ENCODE measurements at regions not wholly inside any gene's neighbourhood (a gene's known extent, or its start where the extent isn't known, plus 50 kb on each side); places are given as distances from the start of the nearest gene placed in this dataset.

DNA sequence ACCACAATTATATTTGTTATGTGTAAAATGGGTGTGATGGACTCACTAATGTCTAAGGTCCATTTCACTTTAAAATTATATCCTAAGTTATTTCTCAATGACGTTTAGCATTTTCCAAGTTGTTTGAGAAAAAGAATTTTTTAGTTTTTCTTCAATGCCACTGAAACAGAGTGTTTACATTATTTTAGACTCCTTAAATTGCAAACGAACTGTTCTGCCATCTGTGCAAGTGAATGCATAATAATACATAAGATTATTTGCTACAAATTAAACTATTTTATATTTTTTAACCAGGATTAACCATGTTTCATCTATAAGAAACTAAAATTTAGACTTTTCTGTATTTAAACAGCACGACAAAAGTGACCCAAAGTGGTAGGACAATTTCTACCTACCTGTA lies 425.4 kb downstream of the NDFIP2 start:
- TF ChIP-seq, protein P1, sequence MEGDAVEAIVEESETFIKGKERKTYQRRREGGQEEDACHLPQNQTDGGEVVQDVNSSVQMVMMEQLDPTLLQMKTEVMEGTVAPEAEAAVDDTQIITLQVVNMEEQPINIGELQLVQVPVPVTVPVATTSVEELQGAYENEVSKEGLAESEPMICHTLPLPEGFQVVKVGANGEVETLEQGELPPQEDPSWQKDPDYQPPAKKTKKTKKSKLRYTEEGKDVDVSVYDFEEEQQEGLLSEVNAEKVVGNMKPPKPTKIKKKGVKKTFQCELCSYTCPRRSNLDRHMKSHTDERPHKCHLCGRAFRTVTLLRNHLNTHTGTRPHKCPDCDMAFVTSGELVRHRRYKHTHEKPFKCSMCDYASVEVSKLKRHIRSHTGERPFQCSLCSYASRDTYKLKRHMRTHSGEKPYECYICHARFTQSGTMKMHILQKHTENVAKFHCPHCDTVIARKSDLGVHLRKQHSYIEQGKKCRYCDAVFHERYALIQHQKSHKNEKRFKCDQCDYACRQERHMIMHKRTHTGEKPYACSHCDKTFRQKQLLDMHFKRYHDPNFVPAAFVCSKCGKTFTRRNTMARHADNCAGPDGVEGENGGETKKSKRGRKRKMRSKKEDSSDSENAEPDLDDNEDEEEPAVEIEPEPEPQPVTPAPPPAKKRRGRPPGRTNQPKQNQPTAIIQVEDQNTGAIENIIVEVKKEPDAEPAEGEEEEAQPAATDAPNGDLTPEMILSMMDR (conservative IDR thresholded peaks at IDR 0.05; ENCODE audit: low read depth in 2 of 2): no peak
- TF ChIP-seq EZH2 (IDR thresholded peaks at IDR 0.05; ENCODE audit: low read depth, unreplicated experiment) (no peak), JUNB (IDR thresholded peaks at IDR 0.05; ENCODE audit: unreplicated experiment) (no peak)
- TF ChIP-seq, protein P2, sequence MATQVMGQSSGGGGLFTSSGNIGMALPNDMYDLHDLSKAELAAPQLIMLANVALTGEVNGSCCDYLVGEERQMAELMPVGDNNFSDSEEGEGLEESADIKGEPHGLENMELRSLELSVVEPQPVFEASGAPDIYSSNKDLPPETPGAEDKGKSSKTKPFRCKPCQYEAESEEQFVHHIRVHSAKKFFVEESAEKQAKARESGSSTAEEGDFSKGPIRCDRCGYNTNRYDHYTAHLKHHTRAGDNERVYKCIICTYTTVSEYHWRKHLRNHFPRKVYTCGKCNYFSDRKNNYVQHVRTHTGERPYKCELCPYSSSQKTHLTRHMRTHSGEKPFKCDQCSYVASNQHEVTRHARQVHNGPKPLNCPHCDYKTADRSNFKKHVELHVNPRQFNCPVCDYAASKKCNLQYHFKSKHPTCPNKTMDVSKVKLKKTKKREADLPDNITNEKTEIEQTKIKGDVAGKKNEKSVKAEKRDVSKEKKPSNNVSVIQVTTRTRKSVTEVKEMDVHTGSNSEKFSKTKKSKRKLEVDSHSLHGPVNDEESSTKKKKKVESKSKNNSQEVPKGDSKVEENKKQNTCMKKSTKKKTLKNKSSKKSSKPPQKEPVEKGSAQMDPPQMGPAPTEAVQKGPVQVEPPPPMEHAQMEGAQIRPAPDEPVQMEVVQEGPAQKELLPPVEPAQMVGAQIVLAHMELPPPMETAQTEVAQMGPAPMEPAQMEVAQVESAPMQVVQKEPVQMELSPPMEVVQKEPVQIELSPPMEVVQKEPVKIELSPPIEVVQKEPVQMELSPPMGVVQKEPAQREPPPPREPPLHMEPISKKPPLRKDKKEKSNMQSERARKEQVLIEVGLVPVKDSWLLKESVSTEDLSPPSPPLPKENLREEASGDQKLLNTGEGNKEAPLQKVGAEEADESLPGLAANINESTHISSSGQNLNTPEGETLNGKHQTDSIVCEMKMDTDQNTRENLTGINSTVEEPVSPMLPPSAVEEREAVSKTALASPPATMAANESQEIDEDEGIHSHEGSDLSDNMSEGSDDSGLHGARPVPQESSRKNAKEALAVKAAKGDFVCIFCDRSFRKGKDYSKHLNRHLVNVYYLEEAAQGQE (IDR thresholded peaks at IDR 0.05; ENCODE audit: unreplicated experiment): no peak

All from GM23338 (cell line).